ENCODE measurements at regions not wholly inside any gene's neighbourhood (a gene's known extent, or its start where the extent isn't known, plus 50 kb on each side); places are given as distances from the start of the nearest gene placed in this dataset.

DNA sequence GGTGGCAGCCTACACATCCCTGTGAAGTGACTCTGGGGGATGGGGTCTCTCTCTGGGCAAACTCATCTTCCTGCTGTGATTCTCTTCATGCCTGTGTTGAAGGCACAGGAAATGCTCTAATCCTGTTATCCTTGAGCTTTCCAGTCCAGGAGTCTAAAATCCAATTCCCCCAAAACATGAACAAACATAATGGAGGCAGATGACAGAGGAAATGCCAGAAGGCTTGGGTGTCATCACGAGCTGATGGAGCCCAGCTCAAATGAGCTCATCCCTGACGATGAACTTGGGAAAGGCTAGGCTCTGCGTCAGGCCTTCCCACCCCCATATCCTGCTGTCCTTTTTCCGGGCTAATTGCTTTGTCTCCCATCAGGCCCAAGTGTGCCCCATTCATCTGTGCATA is 165.9 kb upstream of the PODXL start:
- Histone ChIP-seq H3K27me3 (ENCODE audit: low read depth, low read length) (peaks cover 21% of the 10 kb centered on the region), H4K20me1 (ENCODE audit: insufficient read depth, low read length) (no peaks in the 10 kb centered on the region), H3K36me3 (replicated peaks; ENCODE audit: low read depth, low read length) (no peaks in the 10 kb centered on the region), H3K4me1 (ENCODE audit: low read length) (no peaks in the 10 kb centered on the region), H3K4me2 (ENCODE audit: low read length) (no peak overlapping the region), H3K9ac (ENCODE audit: low read length) (no peak overlapping the region), H3K79me2 (ENCODE audit: low read length) (no peaks in the 10 kb centered on the region), H3K9me3 (ENCODE audit: insufficient read depth, low read length) (no peaks in the 10 kb centered on the region), H2AFZ (ENCODE audit: low read depth, low read length) (no peak overlapping the region), H3K27ac (ENCODE audit: low read length) (no peak overlapping the region), H3K4me3 (ENCODE audit: low read length) (no peak overlapping the region)
- TF ChIP-seq EZH2phosphoT487 (IDR thresholded peaks at IDR 0.05; ENCODE audit: low read depth), result no peak
- TF ChIP-seq, protein P1, sequence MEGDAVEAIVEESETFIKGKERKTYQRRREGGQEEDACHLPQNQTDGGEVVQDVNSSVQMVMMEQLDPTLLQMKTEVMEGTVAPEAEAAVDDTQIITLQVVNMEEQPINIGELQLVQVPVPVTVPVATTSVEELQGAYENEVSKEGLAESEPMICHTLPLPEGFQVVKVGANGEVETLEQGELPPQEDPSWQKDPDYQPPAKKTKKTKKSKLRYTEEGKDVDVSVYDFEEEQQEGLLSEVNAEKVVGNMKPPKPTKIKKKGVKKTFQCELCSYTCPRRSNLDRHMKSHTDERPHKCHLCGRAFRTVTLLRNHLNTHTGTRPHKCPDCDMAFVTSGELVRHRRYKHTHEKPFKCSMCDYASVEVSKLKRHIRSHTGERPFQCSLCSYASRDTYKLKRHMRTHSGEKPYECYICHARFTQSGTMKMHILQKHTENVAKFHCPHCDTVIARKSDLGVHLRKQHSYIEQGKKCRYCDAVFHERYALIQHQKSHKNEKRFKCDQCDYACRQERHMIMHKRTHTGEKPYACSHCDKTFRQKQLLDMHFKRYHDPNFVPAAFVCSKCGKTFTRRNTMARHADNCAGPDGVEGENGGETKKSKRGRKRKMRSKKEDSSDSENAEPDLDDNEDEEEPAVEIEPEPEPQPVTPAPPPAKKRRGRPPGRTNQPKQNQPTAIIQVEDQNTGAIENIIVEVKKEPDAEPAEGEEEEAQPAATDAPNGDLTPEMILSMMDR (IDR thresholded peaks at IDR 0.05; ENCODE audit: low read depth, low read length), result no peak

DNA sequence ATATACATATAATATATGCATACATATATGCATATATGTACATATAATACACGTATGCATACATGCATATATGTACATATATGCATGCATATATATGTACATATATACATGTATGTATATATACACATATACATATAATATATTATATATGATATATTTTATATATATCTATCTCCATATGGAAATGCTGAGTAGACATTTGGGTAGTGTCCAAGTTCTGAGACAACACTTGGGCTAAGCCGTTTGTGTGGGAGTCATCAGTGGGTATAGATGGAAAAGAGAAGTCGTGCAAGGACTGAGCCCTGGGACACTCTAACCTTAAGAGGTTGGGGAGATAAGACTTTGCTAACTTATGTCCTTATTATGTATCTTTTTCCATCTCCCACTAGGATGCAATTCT is 165.2 kb upstream of the PODXL start:
- no peaks in the 10 kb centered on the region for H3K9me3 ChIP-seq (ENCODE audit: insufficient read depth, low read length)

DNA sequence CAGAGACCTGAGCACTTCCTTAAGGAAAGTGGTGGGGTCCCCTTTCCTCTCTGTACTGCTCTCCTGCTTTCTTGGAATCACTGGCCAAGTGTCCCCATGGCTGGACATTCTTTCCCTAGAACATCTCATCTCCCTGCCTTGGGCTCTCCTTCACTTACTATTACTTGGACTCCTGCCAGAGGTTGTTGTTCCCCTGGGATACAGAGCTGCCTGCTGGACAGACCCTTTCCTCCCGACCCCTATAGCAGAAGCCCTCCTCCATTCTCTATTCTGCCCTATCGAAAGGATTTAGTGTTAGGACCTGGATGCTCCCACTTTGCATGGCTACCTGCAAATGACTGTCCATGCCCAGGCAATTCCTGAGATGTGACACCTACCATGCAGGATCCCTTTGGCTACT is 164.3 kb upstream of the PODXL start:
- Histone ChIP-seq H3K4me1 (ENCODE audit: low read length) (no peaks in the 10 kb centered on the region), H3K36me3 (replicated peaks; ENCODE audit: low read depth, low read length) (no peaks in the 10 kb centered on the region), H3K9ac (ENCODE audit: low read length) (no peak overlapping the region), H3K4me2 (ENCODE audit: low read length) (no peak overlapping the region), H4K20me1 (ENCODE audit: insufficient read depth, low read length) (no peaks in the 10 kb centered on the region), H3K27me3 (ENCODE audit: low read depth, low read length) (peaks cover 18% of the 10 kb centered on the region), H3K27ac (ENCODE audit: low read length) (no peak overlapping the region), H3K9me3 (ENCODE audit: insufficient read depth, low read length) (no peaks in the 10 kb centered on the region), H2AFZ (ENCODE audit: low read depth, low read length) (no peak overlapping the region), H3K4me3 (ENCODE audit: low read length) (no peak overlapping the region), H3K79me2 (ENCODE audit: low read length) (no peaks in the 10 kb centered on the region)
- TF ChIP-seq EZH2phosphoT487 (IDR thresholded peaks at IDR 0.05; ENCODE audit: low read depth), result no peak
- TF ChIP-seq, protein P1 (IDR thresholded peaks at IDR 0.05; ENCODE audit: low read depth, low read length), result no peak

More for the DNA sequence above, 165.2 kb upstream of the PODXL start:
- no peak overlapping the region for H3K4me3 ChIP-seq (ENCODE audit: low read length)
- H3K4me2 ChIP-seq (ENCODE audit: low read length), result no peak overlapping the region
- no peak for TF ChIP-seq EZH2phosphoT487 (IDR thresholded peaks at IDR 0.05; ENCODE audit: low read depth)
- TF ChIP-seq, protein P1 (IDR thresholded peaks at IDR 0.05; ENCODE audit: low read depth, low read length), result no peak
- H2AFZ ChIP-seq (ENCODE audit: low read depth, low read length), result no peak overlapping the region
- no peak overlapping the region for H3K27ac ChIP-seq (ENCODE audit: low read length)
- no peaks in the 10 kb centered on the region for H4K20me1 ChIP-seq (ENCODE audit: insufficient read depth, low read length)
- H3K27me3 ChIP-seq (ENCODE audit: low read depth, low read length), result peaks cover 21% of the 10 kb centered on the region
- no peaks in the 10 kb centered on the region for H3K36me3 ChIP-seq (replicated peaks; ENCODE audit: low read depth, low read length)
- no peaks in the 10 kb centered on the region for H3K4me1 ChIP-seq (ENCODE audit: low read length)
- no peaks in the 10 kb centered on the region for H3K79me2 ChIP-seq (ENCODE audit: low read length)
- H3K9ac ChIP-seq (ENCODE audit: low read length), result no peak overlapping the region

DNA sequence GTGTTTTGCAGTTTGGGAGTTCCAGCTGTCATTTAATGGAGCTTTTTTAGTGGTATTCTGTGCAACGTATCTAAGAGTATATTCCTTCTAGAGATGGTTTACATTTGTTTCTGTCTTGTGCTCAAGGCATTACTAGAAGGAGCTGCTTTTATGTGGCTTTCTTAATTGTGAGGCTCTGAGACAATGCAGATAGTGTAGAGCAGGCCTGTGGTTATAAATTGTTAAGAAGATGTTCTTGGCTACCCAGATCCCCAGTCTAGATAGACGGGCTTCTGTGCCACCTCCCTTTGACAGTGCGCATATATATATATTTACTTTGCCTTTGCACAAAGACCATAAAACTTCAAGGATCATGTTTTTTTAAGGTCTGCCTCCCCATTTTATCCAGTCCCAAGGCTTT is 160.8 kb upstream of the PODXL start:
- 0 out of 2 replicates have a peak, but pooled peaks cover 3% of the 10 kb centered on the region for H3K27me3 ChIP-seq (ENCODE audit: low read depth, low read length)
- TF ChIP-seq, protein P1 (IDR thresholded peaks at IDR 0.05; ENCODE audit: low read depth, low read length), result no peak
- no peak for TF ChIP-seq EZH2phosphoT487 (IDR thresholded peaks at IDR 0.05; ENCODE audit: low read depth)

More for the DNA sequence above, 160.8 kb upstream of the PODXL start:
- Histone ChIP-seq H4K20me1 (ENCODE audit: insufficient read depth, low read length) (no peaks in the 10 kb centered on the region), H3K27ac (ENCODE audit: low read length) (no peak overlapping the region), H3K36me3 (replicated peaks; ENCODE audit: low read depth, low read length) (no peaks in the 10 kb centered on the region), H2AFZ (ENCODE audit: low read depth, low read length) (no peak overlapping the region), H3K4me3 (ENCODE audit: low read length) (no peak overlapping the region), H3K9me3 (ENCODE audit: insufficient read depth, low read length) (no peaks in the 10 kb centered on the region), H3K79me2 (ENCODE audit: low read length) (no peaks in the 10 kb centered on the region), H3K9ac (ENCODE audit: low read length) (no peak overlapping the region), H3K4me1 (ENCODE audit: low read length) (no peaks in the 10 kb centered on the region), H3K4me2 (ENCODE audit: low read length) (no peak overlapping the region)

Measured in OCI-LY3 (cell line).